Parathyroid adenoma (tissue), 2 donors: ENCODE measurements at regions not wholly inside any gene's neighbourhood (a gene's known extent, or its start where the extent isn't known, plus 50 kb on each side); places are given as distances from the start of the nearest gene placed in this dataset.

Source experiments
- H2AFZ ChIP-seq: fragments of 300-600 bp; sonication (generic); one replicate; pipeline ENCODE4 v1.7.0; 2017; ENCODE audit warnings: antibody characterized with exemption, mild to moderate bottlenecking
- H3K27ac ChIP-seq: fragments of 300-600 bp; sonication (generic); one replicate; pipeline ENCODE4 v1.7.0; 2017
- H3K27me3 ChIP-seq: fragments of 300-600 bp; sonication (generic); one replicate; pipeline ENCODE4 v1.7.0; 2017; ENCODE audit warnings: low read length; ENCODE audit not compliant: control insufficient read depth, insufficient read depth
- H3K36me3 ChIP-seq: fragments of 300-600 bp; sonication (generic); one replicate; pipeline ENCODE4 v1.7.0; 2017; ENCODE audit warnings: low read length; ENCODE audit not compliant: control insufficient read depth, insufficient read depth
- H3K4me1 ChIP-seq: fragments of 300-600 bp; sonication (generic); one replicate; pipeline ENCODE4 v1.7.0; 2017; ENCODE audit warnings: control low read depth
- H3K4me2 ChIP-seq: fragments of 300-600 bp; sonication (generic); one replicate; pipeline ENCODE4 v1.7.0; 2017; ENCODE audit warnings: low read length
- H3K4me3 ChIP-seq: fragments of 300-600 bp; sonication (generic); one replicate; pipeline ENCODE4 v1.7.0; 2017; ENCODE audit warnings: low read depth, low read length
- H3K79me2 ChIP-seq: fragments of 300-600 bp; sonication (generic); one replicate; pipeline ENCODE4 v1.7.0; 2017; ENCODE audit warnings: control low read depth
- H3K9ac ChIP-seq: fragments of 300-600 bp; sonication (generic); one replicate; pipeline ENCODE4 v1.7.0; 2017; ENCODE audit warnings: mild to moderate bottlenecking
- H3K9me3 ChIP-seq: fragments of 300-600 bp; sonication (generic); one replicate; pipeline ENCODE4 v1.7.0; 2017; ENCODE audit warnings: low read length; ENCODE audit not compliant: control insufficient read depth
- TF ChIP-seq, protein P1 (sequence below): fragments of 300-600 bp; sonication (generic); IDR thresholded peaks from one replicate; pipeline ENCODE4 v1.7.0; 2017; ENCODE audit warnings: antibody characterized with exemption, mild to moderate bottlenecking
- donor health status: primary hyperparathyroidism.

DNA sequence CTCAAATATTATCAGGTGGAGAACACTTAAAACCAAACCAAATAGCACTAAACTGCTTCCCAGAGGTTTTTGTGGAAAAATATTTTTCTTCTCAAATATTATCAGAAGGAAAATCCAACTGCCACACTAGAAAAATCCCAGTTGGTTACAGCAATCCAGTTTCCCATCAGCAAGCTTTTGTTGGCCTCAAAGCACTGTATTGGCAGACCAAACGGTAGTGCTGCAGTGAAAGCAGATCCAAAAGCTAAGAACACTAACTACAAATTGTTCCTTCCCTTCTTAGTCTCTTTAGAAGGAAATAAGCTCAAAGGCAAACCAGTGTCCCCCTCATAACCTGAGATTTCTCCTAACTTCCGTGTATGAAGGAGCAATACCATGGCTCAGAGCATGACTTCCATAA, 105.3 kb downstream of the TRIM36 start:
- H3K4me3 ChIP-seq, result no peak overlapping the region
- H3K9me3 ChIP-seq, result no peaks in the 10 kb centered on the region
- H3K36me3 ChIP-seq, result no peaks in the 10 kb centered on the region
- TF ChIP-seq, protein P1, sequence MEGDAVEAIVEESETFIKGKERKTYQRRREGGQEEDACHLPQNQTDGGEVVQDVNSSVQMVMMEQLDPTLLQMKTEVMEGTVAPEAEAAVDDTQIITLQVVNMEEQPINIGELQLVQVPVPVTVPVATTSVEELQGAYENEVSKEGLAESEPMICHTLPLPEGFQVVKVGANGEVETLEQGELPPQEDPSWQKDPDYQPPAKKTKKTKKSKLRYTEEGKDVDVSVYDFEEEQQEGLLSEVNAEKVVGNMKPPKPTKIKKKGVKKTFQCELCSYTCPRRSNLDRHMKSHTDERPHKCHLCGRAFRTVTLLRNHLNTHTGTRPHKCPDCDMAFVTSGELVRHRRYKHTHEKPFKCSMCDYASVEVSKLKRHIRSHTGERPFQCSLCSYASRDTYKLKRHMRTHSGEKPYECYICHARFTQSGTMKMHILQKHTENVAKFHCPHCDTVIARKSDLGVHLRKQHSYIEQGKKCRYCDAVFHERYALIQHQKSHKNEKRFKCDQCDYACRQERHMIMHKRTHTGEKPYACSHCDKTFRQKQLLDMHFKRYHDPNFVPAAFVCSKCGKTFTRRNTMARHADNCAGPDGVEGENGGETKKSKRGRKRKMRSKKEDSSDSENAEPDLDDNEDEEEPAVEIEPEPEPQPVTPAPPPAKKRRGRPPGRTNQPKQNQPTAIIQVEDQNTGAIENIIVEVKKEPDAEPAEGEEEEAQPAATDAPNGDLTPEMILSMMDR, result no peak
- H3K27ac ChIP-seq, result no peak overlapping the region
- no peaks in the 10 kb centered on the region for H3K27me3 ChIP-seq
- H2AFZ ChIP-seq, result no peak overlapping the region
- no peak overlapping the region for H3K4me2 ChIP-seq
- H3K4me1 ChIP-seq, result no peaks in the 10 kb centered on the region
- H3K79me2 ChIP-seq, result no peaks in the 10 kb centered on the region
- H3K9ac ChIP-seq, result no peak overlapping the region

DNA sequence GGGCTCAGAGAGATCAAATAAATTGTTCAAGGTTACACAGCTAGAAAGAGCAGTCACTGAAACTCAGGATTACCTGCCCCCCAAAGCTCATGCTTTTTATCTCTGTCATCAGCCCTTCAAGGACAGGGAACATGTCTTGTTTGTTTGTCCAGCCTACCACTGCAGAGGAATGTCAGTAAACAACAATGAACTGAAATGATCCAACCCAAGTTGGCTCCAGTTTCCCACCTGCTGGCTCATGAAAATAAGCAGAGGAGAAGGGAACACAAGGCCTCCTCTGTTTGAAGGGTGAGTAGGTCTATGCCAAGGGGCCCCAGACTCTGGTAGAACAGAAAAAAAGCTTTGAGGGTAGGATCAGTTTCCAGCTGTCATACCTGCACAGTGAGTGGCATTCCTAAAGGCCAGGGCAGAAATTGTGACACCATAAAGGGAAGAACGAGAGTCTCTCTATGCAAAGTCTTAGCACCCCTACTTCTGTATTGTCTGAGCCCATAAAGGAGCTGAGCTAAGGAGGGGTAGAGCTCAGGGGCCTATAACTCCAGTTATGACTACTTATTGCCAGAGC, 115.2 kb downstream of the TRIM36 start:
- Histone ChIP-seq H3K4me1 (no peaks in the 10 kb centered on the region), H3K4me3 (no peak overlapping the region), H3K27me3 (no peaks in the 10 kb centered on the region), H3K79me2 (no peaks in the 10 kb centered on the region), H3K9ac (no peak overlapping the region), H2AFZ (no peak overlapping the region), H3K4me2 (no peak overlapping the region), H3K36me3 (no peaks in the 10 kb centered on the region), H3K9me3 (no peaks in the 10 kb centered on the region), H3K27ac (no peak overlapping the region)
- TF ChIP-seq, protein P1, result no peak

DNA sequence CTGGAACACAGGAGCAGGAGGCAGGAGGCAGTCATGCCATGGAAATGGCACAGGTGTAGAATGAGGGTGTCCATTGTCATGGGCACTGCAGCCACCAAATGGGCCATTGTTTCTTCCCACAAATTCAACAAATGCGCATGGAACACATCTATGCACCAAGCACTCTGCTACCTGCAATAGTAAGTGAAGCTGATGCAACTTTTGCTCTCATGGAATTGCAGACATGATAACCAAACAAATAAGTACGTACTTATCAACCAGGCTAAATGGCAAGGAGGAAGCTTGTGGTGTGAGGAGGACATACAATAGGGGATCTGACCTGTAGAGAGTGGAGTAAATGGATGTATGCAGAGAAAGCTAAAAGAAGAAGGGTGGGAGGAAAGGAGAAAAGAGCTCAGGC, 116.8 kb downstream of the TRIM36 start:
- no peaks in the 10 kb centered on the region for H3K27me3 ChIP-seq
- no peak overlapping the region for H3K9ac ChIP-seq
- no peaks in the 10 kb centered on the region for H3K79me2 ChIP-seq
- TF ChIP-seq, protein P1, result no peak
- H2AFZ ChIP-seq, result no peak overlapping the region
- H3K4me3 ChIP-seq, result no peak overlapping the region
- no peak overlapping the region for H3K4me2 ChIP-seq
- no peaks in the 10 kb centered on the region for H3K36me3 ChIP-seq
- no peak overlapping the region for H3K27ac ChIP-seq
- no peaks in the 10 kb centered on the region for H3K9me3 ChIP-seq
- no peaks in the 10 kb centered on the region for H3K4me1 ChIP-seq

DNA sequence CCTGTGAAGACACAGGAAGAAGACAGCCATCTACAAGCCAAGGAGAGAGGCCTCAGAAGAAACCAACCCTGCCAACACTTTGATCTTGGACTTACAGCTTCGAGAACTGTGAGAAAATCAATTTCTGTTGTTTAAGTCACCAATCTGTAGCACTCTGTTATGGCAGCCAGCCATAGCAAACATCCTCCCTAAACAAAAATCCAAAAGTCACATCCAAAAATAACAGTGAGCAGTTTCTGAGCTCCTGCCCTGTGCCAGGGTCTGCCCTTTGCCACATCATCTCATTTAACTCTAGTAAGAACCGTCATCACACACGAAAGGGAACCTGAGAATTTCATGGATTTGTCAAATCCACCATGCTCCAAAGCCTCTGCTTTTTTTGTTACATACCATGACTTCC, 118.8 kb downstream of the TRIM36 start:
- Histone ChIP-seq H3K27me3 (no peaks in the 10 kb centered on the region), H3K27ac (no peak overlapping the region), H3K9me3 (no peaks in the 10 kb centered on the region), H3K4me1 (no peaks in the 10 kb centered on the region), H3K36me3 (no peaks in the 10 kb centered on the region), H3K79me2 (no peaks in the 10 kb centered on the region), H3K4me2 (no peak overlapping the region), H3K4me3 (no peak overlapping the region), H3K9ac (no peak overlapping the region), H2AFZ (no peak overlapping the region)
- TF ChIP-seq, protein P1, result no peak

DNA sequence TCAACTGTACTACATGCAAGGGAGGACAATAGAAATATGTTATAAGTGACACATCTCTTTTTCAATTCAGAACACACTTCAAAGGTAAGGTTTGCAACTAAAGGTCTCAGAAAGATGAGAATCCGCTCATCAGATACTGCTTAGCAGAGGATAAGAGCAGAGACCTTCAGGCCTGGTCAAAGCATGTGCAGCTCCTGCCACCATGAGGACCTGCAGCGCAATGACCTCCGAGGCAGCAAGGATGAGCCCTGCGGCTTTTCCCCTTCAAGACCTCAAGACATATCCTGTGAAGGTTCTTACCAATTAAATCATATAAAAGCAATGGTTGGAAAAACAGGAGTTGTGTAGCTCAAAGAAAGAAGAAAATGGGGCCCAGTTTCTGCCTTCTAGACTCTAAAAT, 135.8 kb downstream of the TRIM36 start:
- Histone ChIP-seq H2AFZ (no peak overlapping the region), H3K4me3 (no peak overlapping the region), H3K27me3 (no peaks in the 10 kb centered on the region), H3K9me3 (no peaks in the 10 kb centered on the region), H3K79me2 (no peaks in the 10 kb centered on the region), H3K4me1 (no peaks in the 10 kb centered on the region), H3K4me2 (no peak overlapping the region), H3K27ac (no peak overlapping the region), H3K36me3 (no peaks in the 10 kb centered on the region), H3K9ac (no peak overlapping the region)
- TF ChIP-seq, protein P1, result no peak
